ENCODE measurements at regions not wholly inside any gene's neighbourhood (a gene's known extent, or its start where the extent isn't known, plus 50 kb on each side); places are given as distances from the start of the nearest gene placed in this dataset.

DNA sequence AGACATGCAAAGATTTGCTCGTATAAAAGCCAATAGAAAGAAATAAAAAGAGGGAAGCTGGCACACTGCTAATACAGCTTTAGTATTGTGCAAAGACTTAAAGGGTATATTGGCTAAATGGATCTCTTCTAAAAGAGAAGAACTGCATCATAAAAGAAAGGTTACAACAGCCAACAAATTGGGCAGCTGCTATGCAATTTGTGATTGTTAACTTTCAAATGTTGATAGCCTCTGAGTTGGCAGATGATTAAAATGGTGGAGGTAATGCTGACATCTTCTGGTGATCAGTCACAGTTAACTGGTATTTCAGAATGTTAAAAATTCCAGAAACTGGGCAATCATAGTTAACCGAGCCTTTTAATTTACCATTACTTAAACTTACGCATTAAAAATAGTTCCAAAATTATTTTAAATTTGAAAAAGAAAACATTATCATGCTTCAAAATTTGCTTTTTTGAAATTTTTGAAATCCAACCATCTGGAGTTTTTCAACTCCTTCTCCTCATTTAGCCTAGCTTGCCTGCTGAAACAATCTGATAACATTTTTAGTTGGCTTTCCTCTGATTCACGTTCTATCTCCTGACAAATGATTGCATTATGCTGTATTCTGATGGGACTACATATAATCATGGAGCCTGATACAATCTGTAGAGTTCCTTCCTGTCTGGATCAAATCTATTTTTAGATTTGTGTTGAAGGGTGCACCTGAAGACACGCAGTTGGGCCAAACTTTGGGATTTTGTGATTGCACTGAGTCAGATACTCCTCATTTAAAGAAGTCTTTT lies 144.0 kb upstream of the PDZRN3 start:
- TF ChIP-seq, protein P1, sequence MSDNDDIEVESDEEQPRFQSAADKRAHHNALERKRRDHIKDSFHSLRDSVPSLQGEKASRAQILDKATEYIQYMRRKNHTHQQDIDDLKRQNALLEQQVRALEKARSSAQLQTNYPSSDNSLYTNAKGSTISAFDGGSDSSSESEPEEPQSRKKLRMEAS (IDR thresholded peaks at IDR 0.05; ENCODE audit: low read depth, low read length), result no peak
- TF ChIP-seq, protein P2, sequence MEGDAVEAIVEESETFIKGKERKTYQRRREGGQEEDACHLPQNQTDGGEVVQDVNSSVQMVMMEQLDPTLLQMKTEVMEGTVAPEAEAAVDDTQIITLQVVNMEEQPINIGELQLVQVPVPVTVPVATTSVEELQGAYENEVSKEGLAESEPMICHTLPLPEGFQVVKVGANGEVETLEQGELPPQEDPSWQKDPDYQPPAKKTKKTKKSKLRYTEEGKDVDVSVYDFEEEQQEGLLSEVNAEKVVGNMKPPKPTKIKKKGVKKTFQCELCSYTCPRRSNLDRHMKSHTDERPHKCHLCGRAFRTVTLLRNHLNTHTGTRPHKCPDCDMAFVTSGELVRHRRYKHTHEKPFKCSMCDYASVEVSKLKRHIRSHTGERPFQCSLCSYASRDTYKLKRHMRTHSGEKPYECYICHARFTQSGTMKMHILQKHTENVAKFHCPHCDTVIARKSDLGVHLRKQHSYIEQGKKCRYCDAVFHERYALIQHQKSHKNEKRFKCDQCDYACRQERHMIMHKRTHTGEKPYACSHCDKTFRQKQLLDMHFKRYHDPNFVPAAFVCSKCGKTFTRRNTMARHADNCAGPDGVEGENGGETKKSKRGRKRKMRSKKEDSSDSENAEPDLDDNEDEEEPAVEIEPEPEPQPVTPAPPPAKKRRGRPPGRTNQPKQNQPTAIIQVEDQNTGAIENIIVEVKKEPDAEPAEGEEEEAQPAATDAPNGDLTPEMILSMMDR (IDR thresholded peaks at IDR 0.05; ENCODE audit: low read depth, low read length), result no peak
- TF ChIP-seq MYC (IDR thresholded peaks at IDR 0.05; ENCODE audit: low read depth, low read length) (no peak), POLR2A (IDR thresholded peaks at IDR 0.05; ENCODE audit: extremely low read depth, insufficient read length) (no peak)
- H3K4me3 ChIP-seq (ENCODE audit: low read depth, low read length), result no peak overlapping the region
- no peak for DNase-seq (ENCODE audit: low read depth)

GRCh38 chr3:73766599-73767381 lies 142.0 kb upstream of the PDZRN3 start:
- no peak for DNase-seq (ENCODE audit: low read depth)

DNA sequence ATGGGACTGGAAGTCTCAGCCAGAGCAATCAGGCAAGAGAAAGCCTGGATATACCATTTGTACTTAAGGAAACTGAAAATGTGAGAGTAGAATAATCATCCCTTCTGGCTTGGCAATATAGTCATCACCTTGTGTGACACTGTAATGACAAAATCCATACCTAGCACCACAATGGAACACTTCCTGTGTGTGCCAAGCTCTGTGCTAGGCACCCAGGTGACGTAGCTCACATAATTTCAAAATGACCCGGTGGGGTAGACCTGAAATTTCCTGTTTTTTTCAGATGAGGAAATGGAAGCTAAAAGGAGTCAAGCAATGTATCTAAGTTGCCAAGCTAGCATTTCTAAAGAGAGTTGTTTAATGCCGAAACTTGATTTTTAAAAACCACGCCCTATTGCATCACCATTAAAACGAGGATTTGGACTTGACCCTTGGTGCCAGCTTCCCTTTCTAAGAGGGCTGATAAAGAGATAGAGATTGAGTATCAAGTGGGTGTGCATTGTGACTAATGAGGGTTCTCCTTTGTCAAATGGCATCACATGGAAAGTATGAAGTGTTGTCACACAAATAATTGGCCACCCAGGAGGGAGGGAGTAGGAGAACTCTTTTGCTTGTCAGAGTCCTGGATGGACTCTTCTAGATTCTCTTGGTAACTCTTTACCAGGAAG lies 141.3 kb upstream of the PDZRN3 start:
- TF ChIP-seq POLR2A (IDR thresholded peaks at IDR 0.05; ENCODE audit: extremely low read depth, insufficient read length), result no peak
- TF ChIP-seq, protein P2 (IDR thresholded peaks at IDR 0.05; ENCODE audit: low read depth, low read length), result no peak
- TF ChIP-seq MYC (IDR thresholded peaks at IDR 0.05; ENCODE audit: low read depth, low read length), result no peak
- TF ChIP-seq, protein P1 (IDR thresholded peaks at IDR 0.05; ENCODE audit: low read depth, low read length), result no peak
- DNase-seq (ENCODE audit: low read depth), result no peak
- no peak overlapping the region for H3K4me3 ChIP-seq (ENCODE audit: low read depth, low read length)

More at GRCh38 chr3:73766599-73767381, 142.0 kb upstream of the PDZRN3 start:
- no peak overlapping the region for H3K4me3 ChIP-seq (ENCODE audit: low read depth, low read length)
- TF ChIP-seq, protein P1 (IDR thresholded peaks at IDR 0.05; ENCODE audit: low read depth, low read length), result no peak
- TF ChIP-seq MYC (IDR thresholded peaks at IDR 0.05; ENCODE audit: low read depth, low read length) (no peak), POLR2A (IDR thresholded peaks at IDR 0.05; ENCODE audit: extremely low read depth, insufficient read length) (no peak)
- TF ChIP-seq, protein P2 (IDR thresholded peaks at IDR 0.05; ENCODE audit: low read depth, low read length), result no peak

DNA sequence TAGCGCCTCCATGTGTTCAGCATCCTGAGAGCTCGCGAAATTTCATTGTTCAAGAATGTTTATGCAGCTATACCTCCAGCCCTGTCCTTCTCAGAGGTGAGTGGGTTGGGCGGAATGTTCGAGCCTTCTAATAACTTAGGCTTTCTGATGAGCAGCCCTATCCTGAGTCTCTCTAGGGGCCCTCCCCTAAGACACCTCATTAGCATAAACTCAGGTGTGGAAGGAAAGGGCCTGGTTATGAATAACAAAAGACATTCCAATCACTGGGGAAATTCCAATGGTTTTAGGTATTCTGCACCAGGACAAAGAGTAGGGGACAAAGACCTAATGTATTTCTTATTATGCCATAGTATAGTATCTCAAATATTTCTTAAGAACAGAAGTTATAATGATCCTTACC lies 138.1 kb upstream of the PDZRN3 start:
- TF ChIP-seq, protein P2 (IDR thresholded peaks at IDR 0.05; ENCODE audit: low read depth, low read length), result no peak
- TF ChIP-seq, protein P1 (IDR thresholded peaks at IDR 0.05; ENCODE audit: low read depth, low read length), result no peak
- TF ChIP-seq MYC (IDR thresholded peaks at IDR 0.05; ENCODE audit: low read depth, low read length) (no peak), POLR2A (IDR thresholded peaks at IDR 0.05; ENCODE audit: extremely low read depth, insufficient read length) (no peak)
- no peak for DNase-seq (ENCODE audit: low read depth)
- H3K4me3 ChIP-seq (ENCODE audit: low read depth, low read length), result no peak overlapping the region

GRCh38 chr3:73759297-73759711 lies 134.6 kb upstream of the PDZRN3 start:
- DNase-seq (ENCODE audit: low read depth), result no peak
- H3K4me3 ChIP-seq (ENCODE audit: low read depth, low read length), result no peak overlapping the region
- TF ChIP-seq, protein P2 (IDR thresholded peaks at IDR 0.05; ENCODE audit: low read depth, low read length), result no peak
- TF ChIP-seq, protein P1 (IDR thresholded peaks at IDR 0.05; ENCODE audit: low read depth, low read length), result no peak
- TF ChIP-seq POLR2A (IDR thresholded peaks at IDR 0.05; ENCODE audit: extremely low read depth, insufficient read length) (no peak), MYC (IDR thresholded peaks at IDR 0.05; ENCODE audit: low read depth, low read length) (no peak)
